ELR (cell line): ENCODE measurements at regions not wholly inside any gene's neighbourhood (a gene's known extent, or its start where the extent isn't known, plus 50 kb on each side); places are given as distances from the start of the nearest gene placed in this dataset.

Source experiments
- DNase-seq: peaks from one replicate; pipeline ENCODE4 v3.0.0-alpha.2; 2015; ENCODE audit warnings: low read depth

DNA sequence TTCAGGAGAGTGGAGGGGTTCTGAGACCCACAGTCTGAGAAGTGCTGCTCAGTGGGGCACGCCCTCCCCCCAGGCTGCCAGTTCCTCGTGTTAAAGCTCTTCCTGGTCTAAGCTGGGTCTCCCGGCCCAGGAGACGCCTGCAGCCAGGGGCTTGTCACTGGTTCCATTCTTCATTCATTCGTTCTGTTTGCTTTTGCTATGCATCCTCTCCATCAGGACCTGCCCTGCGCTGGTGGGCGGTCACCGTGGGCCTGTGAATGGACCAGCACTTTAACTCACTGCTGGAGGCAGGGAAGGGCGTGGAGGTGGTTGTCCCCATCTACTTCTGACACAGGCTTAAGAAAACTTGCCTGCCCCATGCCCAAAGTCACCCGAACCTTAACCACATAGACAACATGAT lies 272.8 kb upstream of the HDAC4 start:
- no peak for DNase-seq

GRCh38 chr2:239671916-239672849 lies 271.4 kb upstream of the HDAC4 start:
- DNase-seq, result no peak

GRCh38 chr2:239671471-239671870 lies 270.7 kb upstream of the HDAC4 start:
- no peak for DNase-seq

- DNase-seq, result no peak
These were observed 269.8 kb upstream of the HDAC4 start for GRCh38 chr2:239670463-239671120.

DNA sequence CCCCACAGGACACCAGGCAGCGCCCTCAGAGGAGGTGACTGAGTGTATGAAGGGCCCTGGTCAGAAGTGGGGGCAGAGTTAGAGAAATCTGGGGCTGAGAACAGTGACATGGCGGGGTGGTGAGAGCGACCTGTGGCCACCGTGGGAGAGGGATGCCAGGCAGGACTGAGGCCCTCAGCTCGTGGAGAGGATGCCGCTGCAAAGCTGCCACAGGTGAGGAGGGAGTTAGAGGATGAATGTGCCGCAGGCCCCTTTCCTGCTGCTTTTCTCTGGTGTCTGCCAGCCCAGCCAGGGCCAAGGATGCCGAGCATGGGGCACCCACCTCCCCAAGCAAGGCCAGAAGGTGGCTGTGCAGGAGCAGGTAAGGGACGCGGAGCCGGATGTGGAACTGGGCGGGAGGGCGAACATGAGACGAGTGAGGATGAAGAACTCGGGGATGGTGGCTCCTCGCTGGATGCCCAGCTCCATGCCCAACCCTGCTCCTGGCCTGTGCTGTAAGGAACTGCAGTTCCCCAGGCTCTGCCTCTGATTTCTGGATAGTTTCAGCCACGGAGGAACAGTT lies 269.2 kb upstream of the HDAC4 start:
- no peak for DNase-seq

GRCh38 chr2:239669181-239669898 lies 268.5 kb upstream of the HDAC4 start:
- no peak for DNase-seq

GRCh38 chr2:239668651-239669050 lies 267.8 kb upstream of the HDAC4 start:
- DNase-seq, result no peak

DNA sequence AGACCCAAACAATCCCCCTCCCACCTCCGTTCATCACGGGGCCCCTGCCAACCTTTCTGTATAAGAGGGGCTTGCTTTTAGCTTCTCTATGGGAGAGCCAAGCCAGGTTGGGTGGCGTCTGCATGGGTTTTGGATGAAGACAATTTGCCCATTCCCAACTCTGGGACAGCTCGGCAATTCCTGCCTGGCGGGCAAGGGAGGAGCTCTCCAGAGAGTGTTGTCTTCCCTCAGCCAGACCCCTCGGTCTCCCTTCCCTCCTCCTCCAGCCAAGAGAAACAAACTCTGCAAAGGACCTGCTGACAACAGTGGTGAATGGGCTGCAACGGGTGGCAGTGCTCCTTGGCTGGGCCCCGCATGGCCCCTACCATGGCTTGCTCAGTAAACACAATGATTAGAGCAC lies 267.2 kb upstream of the HDAC4 start:
- DNase-seq, result no peak

- no peak for DNase-seq
These were observed 266.7 kb upstream of the HDAC4 start for GRCh38 chr2:239667431-239667985.

- no peak for DNase-seq
These were observed 266.1 kb upstream of the HDAC4 start for GRCh38 chr2:239666855-239667376.

DNA sequence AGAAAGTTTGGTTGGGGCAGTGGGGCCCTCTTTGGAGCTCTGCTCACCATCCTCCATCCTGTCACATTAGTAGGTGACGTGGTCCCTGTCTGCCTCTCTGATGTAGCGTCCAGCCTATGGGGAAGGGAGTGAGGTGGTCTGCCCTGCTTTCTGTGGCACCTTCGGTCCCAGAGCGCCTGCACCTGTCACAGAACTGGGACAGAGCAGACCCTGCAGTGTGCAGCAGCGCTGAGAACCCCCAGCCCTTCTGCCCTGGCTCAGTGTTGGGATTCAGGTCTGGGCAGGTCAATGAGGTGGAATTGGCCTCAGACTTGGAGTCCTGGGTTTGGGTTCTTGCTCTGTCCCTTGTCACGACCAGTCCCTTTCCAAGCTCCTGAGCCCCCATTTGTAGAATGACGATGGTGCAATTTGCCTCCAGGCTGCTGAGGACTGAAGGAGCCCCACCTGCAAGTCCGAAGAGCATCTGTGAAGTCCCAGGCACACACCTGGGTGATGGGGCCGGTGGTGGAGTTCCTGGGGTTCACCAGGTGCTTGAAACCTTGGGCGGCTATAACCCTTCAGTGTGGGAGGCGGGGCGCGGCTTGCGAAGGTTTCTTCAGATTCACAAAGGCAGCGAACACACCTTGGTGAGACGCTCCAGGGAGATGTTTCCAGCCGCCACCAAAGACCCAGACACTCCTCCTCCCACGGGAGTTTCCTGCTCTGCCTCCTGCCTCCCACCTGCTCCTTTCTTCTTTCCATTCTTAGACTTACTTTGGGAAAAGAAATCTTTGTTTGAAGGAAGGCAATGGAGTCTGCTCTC lies 265.4 kb upstream of the HDAC4 start:
- DNase-seq, result no peak

- no peak for DNase-seq
These were observed 263.5 kb upstream of the HDAC4 start for GRCh38 chr2:239664216-239664810.

DNA sequence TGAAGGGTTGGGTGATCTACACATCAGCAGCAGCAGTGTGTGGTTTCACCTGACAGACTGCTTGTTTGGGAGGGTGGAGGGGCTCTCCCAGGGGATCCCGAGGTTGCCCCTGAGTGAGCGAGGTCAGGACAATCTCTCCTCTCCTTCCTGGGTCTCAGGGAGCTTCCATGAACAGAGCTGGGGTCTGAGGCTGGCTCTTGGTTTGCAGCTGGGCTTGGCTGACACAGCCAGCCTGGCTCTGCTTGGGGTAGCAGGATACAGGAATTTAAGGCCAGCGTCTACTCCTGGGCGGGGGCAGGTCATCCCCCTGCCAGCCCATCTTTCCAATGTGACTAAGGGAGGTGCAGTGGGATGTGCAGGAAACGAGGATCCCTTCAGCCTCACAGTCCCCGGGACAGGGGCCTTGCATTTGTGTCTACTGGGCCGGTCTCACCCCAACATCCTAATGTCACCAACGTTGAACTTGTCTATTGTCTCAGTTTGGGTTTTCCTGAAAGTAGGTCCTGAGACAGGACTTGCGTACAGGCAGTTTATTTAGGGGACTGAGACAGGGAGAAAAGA lies 262.6 kb upstream of the HDAC4 start:
- no peak for DNase-seq

GRCh38 chr2:239662413-239663120 lies 261.7 kb upstream of the HDAC4 start:
- no peak for DNase-seq

GRCh38 chr2:239661334-239662312 lies 260.8 kb upstream of the HDAC4 start:
- DNase-seq, result no peak

DNA sequence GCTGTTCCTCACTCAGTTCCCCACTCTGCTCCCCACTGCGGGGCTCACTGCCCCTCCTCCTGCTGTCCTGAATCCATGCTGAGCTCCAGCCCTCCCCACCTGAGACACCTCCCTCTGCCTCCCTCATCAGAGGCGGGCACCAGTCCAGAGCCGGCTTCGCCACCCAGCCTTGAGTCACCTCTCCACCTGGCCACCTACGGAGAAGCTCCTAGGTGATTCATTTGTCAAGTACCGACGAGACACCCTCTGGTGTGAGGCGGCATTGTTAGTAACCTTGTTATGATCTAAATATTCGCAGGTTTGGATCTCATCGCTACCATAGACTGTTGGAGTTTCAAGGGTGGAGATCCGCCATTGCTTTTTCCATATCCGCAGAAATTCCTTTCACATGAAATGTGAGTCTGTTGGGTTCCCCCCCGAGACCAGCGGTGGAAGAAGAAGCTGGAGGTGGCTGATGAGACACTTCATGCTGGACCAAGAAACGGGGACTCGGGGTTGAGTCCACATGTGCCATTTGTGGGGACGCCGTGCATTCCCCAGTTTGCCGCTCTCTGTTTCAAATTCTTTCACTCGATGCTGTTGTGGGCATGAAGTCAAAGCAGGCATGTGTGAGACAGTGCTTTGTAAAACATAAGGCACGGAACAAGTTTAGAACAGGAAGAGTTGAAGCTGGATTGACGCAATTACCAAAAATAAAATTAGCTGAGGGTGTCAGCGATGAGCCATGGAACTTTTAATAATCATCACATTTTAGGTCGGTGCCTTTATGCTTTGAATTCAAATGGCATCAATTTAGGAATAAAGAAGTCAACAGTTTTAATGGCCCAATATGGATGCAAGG lies 259.8 kb upstream of the HDAC4 start:
- no peak for DNase-seq

GRCh38 chr2:239657992-239658391 lies 257.2 kb upstream of the HDAC4 start:
- no peak for DNase-seq
